ENCODE measurements at regions not wholly inside any gene's neighbourhood (a gene's known extent, or its start where the extent isn't known, plus 50 kb on each side); places are given as distances from the start of the nearest gene placed in this dataset.

GRCh38 chr2:128475427-128476211 is 157.0 kb upstream of the HS6ST1 start:
- no peaks in the 10 kb centered on the region for H3K27me3 ChIP-seq (ENCODE audit: control insufficient read depth, insufficient read depth, low read length)
- no peak for TF ChIP-seq CTCF (conservative IDR thresholded peaks at IDR 0.05 in 1 of 2, IDR thresholded peaks at IDR 0.05 in 1 of 2; ENCODE audit: low read depth in 1 of 2, low read length in 2 of 2)
- H4K20me1 ChIP-seq (ENCODE audit: control insufficient read depth, extremely low read depth, insufficient read depth, low read length) = no peaks in the 10 kb centered on the region
- no peaks in the 10 kb centered on the region for H3K36me3 ChIP-seq (ENCODE audit: control insufficient read depth, insufficient read depth, low read length)
- no peak overlapping the region for H3K27ac ChIP-seq (ENCODE audit: insufficient read depth, low read length)
- H3K4me2 ChIP-seq (ENCODE audit: extremely low read depth, insufficient read depth, low read length) = no peak overlapping the region
- no peak for DNase-seq (ENCODE audit: low read depth in 2 of 2)
- no peaks in the 10 kb centered on the region for H3K9me3 ChIP-seq (ENCODE audit: control insufficient read depth, insufficient read depth, low read depth, low read length)
- no peaks in the 10 kb centered on the region for H3K79me2 ChIP-seq (ENCODE audit: control insufficient read depth, insufficient read depth, low read length)
- H3K9ac ChIP-seq (ENCODE audit: insufficient read depth, low read length) = no peak overlapping the region
- H2AFZ ChIP-seq (ENCODE audit: low read length) = no peak overlapping the region
- H3K4me3 ChIP-seq (replicated peaks in 1 of 4; ENCODE audit: control extremely low read depth in 1 of 4, insufficient read depth in 1 of 4, low read depth in 3 of 4, low read length in 4 of 4) = no peak overlapping the region
- peaks cover 4% of the 10 kb centered on the region for H3K4me1 ChIP-seq (ENCODE audit: control insufficient read depth, extremely low read depth, insufficient read depth, low read length)

- TF ChIP-seq CTCF (conservative IDR thresholded peaks at IDR 0.05 in 1 of 2, IDR thresholded peaks at IDR 0.05 in 1 of 2; ENCODE audit: low read depth in 1 of 2, low read length in 2 of 2) = no peak
- TF ChIP-seq EZH2 (IDR thresholded peaks at IDR 0.05; ENCODE audit: low read length, missing control alignments) = no peak
- H3K27me3 ChIP-seq (ENCODE audit: control insufficient read depth, insufficient read depth, low read length) = no peaks in the 10 kb centered on the region
- H3K4me3 ChIP-seq (replicated peaks in 1 of 4; ENCODE audit: control extremely low read depth in 1 of 4, insufficient read depth in 1 of 4, low read depth in 3 of 4, low read length in 4 of 4) = no peak overlapping the region
- H3K79me2 ChIP-seq (ENCODE audit: control insufficient read depth, insufficient read depth, low read length) = no peaks in the 10 kb centered on the region
- H3K9ac ChIP-seq (ENCODE audit: insufficient read depth, low read length) = no peak overlapping the region
- no peaks in the 10 kb centered on the region for H3K36me3 ChIP-seq (ENCODE audit: control insufficient read depth, insufficient read depth, low read length)
- no peak overlapping the region for H3K4me2 ChIP-seq (ENCODE audit: extremely low read depth, insufficient read depth, low read length)
- no peaks in the 10 kb centered on the region for H3K9me3 ChIP-seq (ENCODE audit: control insufficient read depth, insufficient read depth, low read depth, low read length)
- DNase-seq (ENCODE audit: low read depth in 2 of 2) = no peak
- peaks cover 4% of the 10 kb centered on the region for H3K4me1 ChIP-seq (ENCODE audit: control insufficient read depth, extremely low read depth, insufficient read depth, low read length)
- no peak overlapping the region for H3K27ac ChIP-seq (ENCODE audit: insufficient read depth, low read length)
- no peak overlapping the region for H2AFZ ChIP-seq (ENCODE audit: low read length)
- H4K20me1 ChIP-seq (ENCODE audit: control insufficient read depth, extremely low read depth, insufficient read depth, low read length) = no peaks in the 10 kb centered on the region
Observed at GRCh38 chr2:128477026-128477820, 158.6 kb upstream of the HS6ST1 start.

- Histone ChIP-seq H3K4me2 (ENCODE audit: extremely low read depth, insufficient read depth, low read length) (no peak overlapping the region), H3K9ac (ENCODE audit: insufficient read depth, low read length) (no peak overlapping the region), H3K9me3 (ENCODE audit: control insufficient read depth, insufficient read depth, low read depth, low read length) (no peaks in the 10 kb centered on the region), H3K79me2 (ENCODE audit: control insufficient read depth, insufficient read depth, low read length) (no peaks in the 10 kb centered on the region), H3K27ac (ENCODE audit: insufficient read depth, low read length) (no peak overlapping the region), H3K4me3 (replicated peaks in 1 of 4; ENCODE audit: control extremely low read depth in 1 of 4, insufficient read depth in 1 of 4, low read depth in 3 of 4, low read length in 4 of 4) (no peak overlapping the region), H3K36me3 (ENCODE audit: control insufficient read depth, insufficient read depth, low read length) (no peaks in the 10 kb centered on the region), H2AFZ (ENCODE audit: low read length) (no peak overlapping the region), H3K27me3 (ENCODE audit: control insufficient read depth, insufficient read depth, low read length) (no peaks in the 10 kb centered on the region), H4K20me1 (ENCODE audit: control insufficient read depth, extremely low read depth, insufficient read depth, low read length) (no peaks in the 10 kb centered on the region), H3K4me1 (ENCODE audit: control insufficient read depth, extremely low read depth, insufficient read depth, low read length) (peaks cover 4% of the 10 kb centered on the region)
- DNase-seq (ENCODE audit: low read depth in 2 of 2) = no peak
- TF ChIP-seq CTCF (conservative IDR thresholded peaks at IDR 0.05 in 1 of 2, IDR thresholded peaks at IDR 0.05 in 1 of 2; ENCODE audit: low read depth in 1 of 2, low read length in 2 of 2) (no peak), EZH2 (IDR thresholded peaks at IDR 0.05; ENCODE audit: low read length, missing control alignments) (no peak)
Observed at GRCh38 chr2:128477891-128478290, 159.2 kb upstream of the HS6ST1 start.
